22Rv1 (cell line): ENCODE measurements at regions not wholly inside any gene's neighbourhood (a gene's known extent, or its start where the extent isn't known, plus 50 kb on each side); places are given as distances from the start of the nearest gene placed in this dataset.

Experiments used
- CTCF ChIP-seq: fragments of 450-650 bp; IDR thresholded peaks from 2 replicates; pipeline ENCODE4 v1.5.1; 2017; ENCODE audit warnings: mild to moderate bottlenecking
- ZFX ChIP-seq: fragments of 450-650 bp; IDR thresholded peaks from 2 replicates; pipeline ENCODE4 v1.6.1; 2017; ENCODE audit warnings: antibody characterized with exemption, borderline replicate concordance

GRCh38 chr12:76208129-76208528 is 123.6 kb upstream of the NAP1L1 start:
- TF ChIP-seq CTCF = no peak
- TF ChIP-seq ZFX = no peak
